ENCODE measurements at regions not wholly inside any gene's neighbourhood (a gene's known extent, or its start where the extent isn't known, plus 50 kb on each side); places are given as distances from the start of the nearest gene placed in this dataset.

GRCh38 chr13:105703843-105704242 is 831.6 kb downstream of the EFNB2 start:
- TF ChIP-seq GATA2 (IDR thresholded peaks at IDR 0.05; ENCODE audit: low read depth, low read length) (no peak), GATA3 (IDR thresholded peaks at IDR 0.05; ENCODE audit: low read depth, low read length) (no peak)

Measured in SH-SY5Y (cell line).